Lower lobe of right lung (tissue), 2 donors: ENCODE measurements at regions not wholly inside any gene's neighbourhood (a gene's known extent, or its start where the extent isn't known, plus 50 kb on each side); places are given as distances from the start of the nearest gene placed in this dataset.

Experiments used
- ATAC-seq, 2 donors: fragments of 200-7000 bp; cut with Tn5 transposase; one replicate each; pipeline ENCODE4 v1.9.1; 2020 to 2022; ENCODE audit warnings: mild to moderate bottlenecking in 2 of 2, moderate library complexity in 2 of 2
- DNase-seq: peaks from one replicate; pipeline ENCODE4 v3.0.0-alpha.2; 2020
- H3K27ac ChIP-seq: fragments of 200-600 bp; one replicate; pipeline ENCODE4 v1.8.0; 2022
- H3K27me3 ChIP-seq: fragments of 200-600 bp; one replicate; pipeline ENCODE4 v1.8.0; 2022; ENCODE audit warnings: low read depth
- H3K36me3 ChIP-seq: fragments of 200-600 bp; one replicate; pipeline ENCODE4 v1.8.0; 2022; ENCODE audit warnings: mild to moderate bottlenecking
- H3K4me1 ChIP-seq: fragments of 200-600 bp; one replicate; pipeline ENCODE4 v1.8.0; 2022
- H3K4me3 ChIP-seq: fragments of 200-600 bp; one replicate; pipeline ENCODE4 v1.8.0; 2022; ENCODE audit warnings: mild to moderate bottlenecking
- H3K9me3 ChIP-seq: fragments of 200-600 bp; one replicate; pipeline ENCODE4 v1.8.0; 2022
- intact Hi-C: fragments of 100-400 bp; cut with DNase I; formaldehyde crosslinking; loops from one replicate; pipeline ENCODE4 v1.11.0; 2022
- TF ChIP-seq, protein P1 (sequence below): fragments of 200-600 bp; IDR thresholded peaks from one replicate; pipeline ENCODE4 v1.8.0; 2022; ENCODE audit warnings: antibody characterized with exemption, mild to moderate bottlenecking
- donor health status: DM: no; HTN: yes; CAD: no; lungs with severe emphysema.

DNA sequence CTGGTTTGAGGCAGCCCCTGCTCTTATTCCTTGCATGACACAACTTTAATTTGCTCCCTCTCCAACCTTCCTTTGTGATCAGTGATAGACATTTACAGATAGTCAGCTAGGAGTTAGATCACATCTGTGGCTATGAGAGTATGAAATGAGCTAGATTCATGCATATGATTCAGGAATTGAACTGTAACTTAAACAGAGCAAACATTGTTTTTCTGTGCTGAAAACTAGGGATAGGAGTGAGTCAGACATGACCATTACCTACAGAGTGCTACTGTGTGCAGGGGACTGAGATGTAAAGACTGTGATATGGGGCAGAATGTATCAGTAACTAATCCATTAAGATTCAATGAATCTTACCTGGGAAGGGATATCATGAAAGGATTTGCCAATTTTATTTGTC is 279.4 kb upstream of the SPTLC3 start:
- Histone ChIP-seq H3K9me3 (no peaks in the 10 kb centered on the region), H3K4me1 (no peaks in the 10 kb centered on the region), H3K27me3 (no peaks in the 10 kb centered on the region), H3K36me3 (no peaks in the 10 kb centered on the region), H3K4me3 (no peak overlapping the region), H3K27ac (no peak overlapping the region)
- TF ChIP-seq, protein P1, sequence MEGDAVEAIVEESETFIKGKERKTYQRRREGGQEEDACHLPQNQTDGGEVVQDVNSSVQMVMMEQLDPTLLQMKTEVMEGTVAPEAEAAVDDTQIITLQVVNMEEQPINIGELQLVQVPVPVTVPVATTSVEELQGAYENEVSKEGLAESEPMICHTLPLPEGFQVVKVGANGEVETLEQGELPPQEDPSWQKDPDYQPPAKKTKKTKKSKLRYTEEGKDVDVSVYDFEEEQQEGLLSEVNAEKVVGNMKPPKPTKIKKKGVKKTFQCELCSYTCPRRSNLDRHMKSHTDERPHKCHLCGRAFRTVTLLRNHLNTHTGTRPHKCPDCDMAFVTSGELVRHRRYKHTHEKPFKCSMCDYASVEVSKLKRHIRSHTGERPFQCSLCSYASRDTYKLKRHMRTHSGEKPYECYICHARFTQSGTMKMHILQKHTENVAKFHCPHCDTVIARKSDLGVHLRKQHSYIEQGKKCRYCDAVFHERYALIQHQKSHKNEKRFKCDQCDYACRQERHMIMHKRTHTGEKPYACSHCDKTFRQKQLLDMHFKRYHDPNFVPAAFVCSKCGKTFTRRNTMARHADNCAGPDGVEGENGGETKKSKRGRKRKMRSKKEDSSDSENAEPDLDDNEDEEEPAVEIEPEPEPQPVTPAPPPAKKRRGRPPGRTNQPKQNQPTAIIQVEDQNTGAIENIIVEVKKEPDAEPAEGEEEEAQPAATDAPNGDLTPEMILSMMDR: no peak
- intact Hi-C loops: no loop called here
- ATAC-seq (no peak), DNase-seq (no peak)

DNA sequence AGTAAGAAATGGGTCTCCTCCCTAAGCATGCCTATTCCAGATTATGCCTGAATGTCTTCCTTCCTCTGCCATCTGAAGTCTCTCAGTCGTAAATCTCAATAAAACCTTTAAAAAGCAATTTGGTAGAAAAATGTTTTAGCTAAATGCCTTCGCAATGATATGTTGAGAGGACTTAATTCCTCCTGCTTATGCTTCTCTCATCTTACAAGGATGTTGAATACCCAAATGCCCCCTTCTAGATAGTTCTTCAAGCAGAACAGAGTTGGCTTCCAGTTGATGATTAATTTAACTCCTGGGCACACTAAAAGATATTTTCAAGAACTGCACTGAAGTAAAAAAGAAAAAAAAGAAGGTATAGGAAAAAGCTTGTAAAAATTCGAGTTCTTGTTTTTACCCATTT is 275.0 kb upstream of the SPTLC3 start:
- H3K27me3 ChIP-seq: no peaks in the 10 kb centered on the region
- TF ChIP-seq, protein P1: no peak
- H3K27ac ChIP-seq: no peak overlapping the region
- no peak for DNase-seq
- no peak overlapping the region for H3K4me3 ChIP-seq
- no peak for ATAC-seq
- intact Hi-C loops: no loop called here
- no peaks in the 10 kb centered on the region for H3K4me1 ChIP-seq
- H3K9me3 ChIP-seq: no peaks in the 10 kb centered on the region
- no peaks in the 10 kb centered on the region for H3K36me3 ChIP-seq

DNA sequence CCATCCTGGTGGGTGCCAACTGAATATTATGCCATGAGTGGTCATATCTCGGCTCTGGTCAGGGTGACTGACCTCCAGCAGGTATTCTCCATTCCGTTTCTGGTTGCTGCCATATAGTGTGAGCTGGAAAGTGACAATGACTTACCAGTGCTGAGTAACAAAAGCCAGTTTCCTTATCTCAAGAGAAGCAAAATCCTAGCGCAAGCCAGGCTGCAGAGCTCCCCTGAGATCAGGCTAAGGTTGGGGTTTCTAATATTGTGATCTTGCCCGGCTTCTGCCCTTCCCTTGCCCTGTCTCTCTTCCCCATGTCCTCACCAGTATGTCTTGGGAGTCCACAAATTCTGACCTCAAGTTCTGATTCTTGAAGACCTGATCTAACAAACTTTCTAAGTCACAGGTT is 271.3 kb upstream of the SPTLC3 start:
- no peaks in the 10 kb centered on the region for H3K4me1 ChIP-seq
- no peaks in the 10 kb centered on the region for H3K36me3 ChIP-seq
- H3K9me3 ChIP-seq: no peaks in the 10 kb centered on the region
- H3K27ac ChIP-seq: no peak overlapping the region
- ATAC-seq (no peak), DNase-seq (no peak)
- no peak overlapping the region for H3K4me3 ChIP-seq
- TF ChIP-seq, protein P1: no peak
- no peaks in the 10 kb centered on the region for H3K27me3 ChIP-seq
- intact Hi-C loops: no loop called here

DNA sequence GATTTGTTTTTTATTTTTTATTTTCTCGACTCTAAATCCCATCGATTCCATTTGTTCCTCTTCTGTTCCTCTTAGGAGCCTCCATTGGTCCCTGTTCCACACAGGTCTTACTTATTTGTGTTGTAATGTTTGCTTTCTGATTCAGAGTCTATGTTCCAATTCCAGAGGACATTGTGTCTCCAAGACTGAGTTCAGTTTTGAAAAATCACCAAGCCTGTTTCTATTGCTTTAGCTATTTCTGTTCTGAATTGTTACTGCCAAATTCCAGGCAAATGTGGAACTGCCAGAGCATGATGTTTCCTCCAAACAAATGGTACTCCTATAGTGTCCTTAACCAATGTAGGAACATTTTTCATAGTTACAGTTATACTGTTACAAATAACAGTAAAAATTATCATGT is 270.9 kb upstream of the SPTLC3 start:
- H3K36me3 ChIP-seq: no peaks in the 10 kb centered on the region
- TF ChIP-seq, protein P1: no peak
- no peaks in the 10 kb centered on the region for H3K9me3 ChIP-seq
- no peak for ATAC-seq
- H3K4me3 ChIP-seq: no peak overlapping the region
- no peaks in the 10 kb centered on the region for H3K4me1 ChIP-seq
- H3K27ac ChIP-seq: no peak overlapping the region
- DNase-seq: no peak
- intact Hi-C loops: no loop called here
- H3K27me3 ChIP-seq: no peaks in the 10 kb centered on the region

DNA sequence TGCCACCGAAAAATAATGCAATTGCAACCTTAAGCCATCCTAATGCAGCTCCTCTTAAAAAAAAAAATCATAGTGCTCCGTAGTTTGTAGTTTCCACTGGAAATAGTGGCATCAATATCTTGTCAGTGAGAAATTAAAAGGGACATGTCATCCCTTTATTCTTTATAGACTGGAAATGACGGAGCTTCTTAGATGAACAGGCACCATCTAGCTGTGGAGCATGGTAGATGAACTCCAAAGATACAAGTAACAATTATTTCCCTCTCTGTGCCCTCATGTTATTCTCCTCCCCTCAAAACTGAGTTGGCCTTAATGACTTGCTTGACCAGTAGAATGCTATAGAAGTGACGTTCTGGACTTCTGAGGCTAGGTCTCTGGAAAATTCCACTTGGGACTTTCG is 268.1 kb upstream of the SPTLC3 start:
- H3K36me3 ChIP-seq: no peaks in the 10 kb centered on the region
- H3K4me1 ChIP-seq: no peaks in the 10 kb centered on the region
- H3K27me3 ChIP-seq: no peaks in the 10 kb centered on the region
- H3K9me3 ChIP-seq: no peaks in the 10 kb centered on the region
- intact Hi-C loops: no loop called here
- DNase-seq: no peak
- TF ChIP-seq, protein P1: no peak
- H3K4me3 ChIP-seq: no peak overlapping the region
- H3K27ac ChIP-seq: no peak overlapping the region
- no peak for ATAC-seq

DNA sequence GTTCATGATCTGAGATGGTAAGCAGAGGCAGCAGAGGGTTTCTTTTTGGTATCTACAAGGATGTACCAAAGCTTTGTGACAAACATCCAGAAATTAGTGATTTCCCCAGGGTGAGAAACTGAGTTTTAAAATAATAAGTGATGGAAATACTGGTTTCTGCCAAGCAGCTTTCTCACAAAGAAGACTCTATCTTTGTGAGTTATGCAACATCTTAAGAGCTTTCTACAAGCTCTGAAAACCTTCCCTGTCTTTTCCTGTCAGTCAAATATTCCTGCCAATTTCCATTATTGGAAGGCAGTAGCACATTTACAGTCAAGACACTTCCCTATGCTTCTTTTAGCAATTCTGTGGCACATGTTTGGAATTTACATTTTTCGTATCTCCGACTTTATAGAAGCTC is 264.7 kb upstream of the SPTLC3 start:
- Histone ChIP-seq H3K4me3 (no peak overlapping the region), H3K9me3 (no peaks in the 10 kb centered on the region), H3K27ac (no peak overlapping the region), H3K4me1 (no peaks in the 10 kb centered on the region), H3K27me3 (no peaks in the 10 kb centered on the region), H3K36me3 (no peaks in the 10 kb centered on the region)
- intact Hi-C loops: no loop called here
- TF ChIP-seq, protein P1: no peak
- ATAC-seq: no peak
- DNase-seq: no peak
